ENCODE measurements at regions not wholly inside any gene's neighbourhood (a gene's known extent, or its start where the extent isn't known, plus 50 kb on each side); places are given as distances from the start of the nearest gene placed in this dataset.

- in situ Hi-C loops (cut with HindIII; ENCODE audit: low pct_unique_long_range_greater_than_20kb, low sequenced_read_pairs) = no loop called here
- no peak for DNase-seq (ENCODE audit: low read depth in 1 of 2, low spot score in 1 of 2)
- no peak for TF ChIP-seq JUND (IDR thresholded peaks at IDR 0.05; ENCODE audit: low read depth)
Measured at GRCh38 chr10:118412132-118412760, 70.1 kb upstream of the FAM204A start.

DNA sequence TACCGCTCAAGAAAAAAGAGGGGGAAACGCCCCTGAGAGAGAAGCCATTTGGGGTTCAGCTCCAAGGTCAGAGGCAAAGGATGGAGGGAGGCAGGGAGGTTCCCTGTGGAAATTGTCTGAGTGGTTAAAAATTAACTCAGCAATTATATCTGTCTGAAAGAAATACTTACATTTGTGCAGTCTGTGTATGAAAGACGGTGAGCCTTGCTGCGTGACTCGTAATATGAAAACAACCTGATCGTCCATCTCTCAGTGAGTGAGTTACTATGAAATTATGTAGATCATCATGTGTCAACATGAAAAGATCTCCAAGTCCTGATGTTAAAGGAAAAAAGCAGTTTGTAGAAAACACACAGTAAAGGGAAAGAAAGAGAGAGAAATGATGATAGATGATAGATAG, 67.2 kb upstream of the FAM204A start:
- in situ Hi-C loops (cut with HindIII; ENCODE audit: low pct_unique_long_range_greater_than_20kb, low sequenced_read_pairs) = no loop called here
- TF ChIP-seq JUND (IDR thresholded peaks at IDR 0.05; ENCODE audit: low read depth) = no peak

GRCh38 chr10:118408181-118408580, 66.1 kb upstream of the FAM204A start:
- in situ Hi-C loops (cut with HindIII; ENCODE audit: low pct_unique_long_range_greater_than_20kb, low sequenced_read_pairs) = no loop called here
- DNase-seq (ENCODE audit: low read depth in 1 of 2, low spot score in 1 of 2) = no peak

More for the DNA sequence above, 67.2 kb upstream of the FAM204A start:
- DNase-seq (ENCODE audit: low read depth in 1 of 2, low spot score in 1 of 2) = no peak

GRCh38 chr10:118407777-118408176, 65.7 kb upstream of the FAM204A start:
- in situ Hi-C loops (cut with HindIII; ENCODE audit: low pct_unique_long_range_greater_than_20kb, low sequenced_read_pairs) = no loop called here
- no peak for DNase-seq (ENCODE audit: low read depth in 1 of 2, low spot score in 1 of 2)
- no peak for TF ChIP-seq JUND (IDR thresholded peaks at IDR 0.05; ENCODE audit: low read depth)

More at GRCh38 chr10:118408181-118408580, 66.1 kb upstream of the FAM204A start:
- TF ChIP-seq JUND (IDR thresholded peaks at IDR 0.05; ENCODE audit: low read depth) = no peak

- DNase-seq (ENCODE audit: low read depth in 1 of 2, low spot score in 1 of 2) = no peak
- in situ Hi-C loops (cut with HindIII; ENCODE audit: low pct_unique_long_range_greater_than_20kb, low sequenced_read_pairs) = no loop called here
- no peak for TF ChIP-seq JUND (IDR thresholded peaks at IDR 0.05; ENCODE audit: low read depth)
Measured at GRCh38 chr10:118407026-118407425, 64.9 kb upstream of the FAM204A start.

GRCh38 chr10:118405928-118406327, 63.8 kb upstream of the FAM204A start:
- DNase-seq (ENCODE audit: low read depth in 1 of 2, low spot score in 1 of 2) = no peak
- TF ChIP-seq JUND (IDR thresholded peaks at IDR 0.05; ENCODE audit: low read depth) = no peak
- in situ Hi-C loops (cut with HindIII; ENCODE audit: low pct_unique_long_range_greater_than_20kb, low sequenced_read_pairs) = no loop called here

DNA sequence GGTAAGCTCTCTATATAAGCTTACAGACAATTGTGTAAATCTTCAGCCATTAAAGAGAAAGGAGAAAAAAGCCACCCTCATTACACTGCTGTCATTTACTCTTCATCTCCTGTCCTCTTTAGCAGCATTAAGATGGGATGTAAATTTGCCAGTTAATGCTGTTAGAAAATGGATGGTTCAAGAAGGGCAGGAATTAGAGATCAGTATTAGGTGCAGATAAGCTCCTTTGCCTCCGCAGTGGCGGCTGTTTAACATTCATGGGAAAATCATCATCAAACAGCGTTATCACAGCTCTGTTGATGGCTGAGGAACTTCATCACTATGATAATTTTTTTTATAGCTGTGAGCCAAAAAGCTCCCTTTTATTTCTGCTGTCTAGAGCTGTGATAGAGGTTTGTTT, 61.8 kb upstream of the FAM204A start:
- DNase-seq (ENCODE audit: low read depth in 1 of 2, low spot score in 1 of 2) = no peak
- in situ Hi-C loops (cut with HindIII; ENCODE audit: low pct_unique_long_range_greater_than_20kb, low sequenced_read_pairs) = no loop called here

DNA sequence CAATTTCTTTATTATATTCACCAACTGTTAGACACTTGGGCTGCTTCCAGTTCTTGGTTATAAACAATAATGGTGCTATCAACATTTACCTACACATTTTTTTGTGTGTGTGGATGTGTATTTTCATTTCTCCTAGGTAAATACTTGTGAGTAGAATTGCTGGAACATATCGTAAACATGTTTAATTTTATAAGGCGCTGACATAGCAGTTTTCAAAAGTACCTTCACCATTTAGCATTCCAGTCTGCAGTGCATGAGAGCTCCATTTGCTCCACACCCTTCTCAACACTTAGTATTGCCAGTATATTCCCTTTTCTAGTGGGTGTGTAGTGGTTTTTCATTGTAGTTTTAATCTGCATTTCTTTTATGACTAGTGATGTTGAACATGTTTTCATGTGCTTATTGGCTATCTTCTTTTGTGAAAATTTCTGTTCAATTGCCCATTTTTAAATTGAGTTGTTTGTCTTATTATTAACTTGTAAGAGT, 59.6 kb upstream of the FAM204A start:
- no peak for TF ChIP-seq JUND (IDR thresholded peaks at IDR 0.05; ENCODE audit: low read depth)
- in situ Hi-C loops (cut with HindIII; ENCODE audit: low pct_unique_long_range_greater_than_20kb, low sequenced_read_pairs) = no loop called here
- DNase-seq (ENCODE audit: low read depth in 1 of 2, low spot score in 1 of 2) = no peak

More for the DNA sequence above, 61.8 kb upstream of the FAM204A start:
- TF ChIP-seq JUND (IDR thresholded peaks at IDR 0.05; ENCODE audit: low read depth) = no peak

DNA sequence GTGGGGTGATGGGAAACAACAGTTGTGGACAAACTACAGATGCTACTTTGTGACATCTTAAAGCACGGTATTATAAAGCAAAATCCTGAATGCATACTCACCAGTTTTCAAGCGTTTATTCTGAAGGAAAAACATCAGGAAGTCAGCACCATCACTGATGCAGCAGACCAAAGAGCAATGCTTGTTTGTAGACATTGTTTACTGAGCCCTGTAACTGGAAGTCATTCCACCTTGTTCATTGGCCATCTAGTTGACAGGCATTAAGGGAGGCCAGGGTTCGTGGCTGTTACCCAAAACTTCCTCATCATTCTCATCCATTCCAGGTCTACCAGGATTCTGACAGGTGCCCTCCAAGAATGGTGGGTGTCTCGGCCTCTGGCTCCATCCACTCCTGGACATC, 55.3 kb upstream of the FAM204A start:
- in situ Hi-C loops (cut with HindIII; ENCODE audit: low pct_unique_long_range_greater_than_20kb, low sequenced_read_pairs) = no loop called here
- DNase-seq (ENCODE audit: low read depth in 1 of 2, low spot score in 1 of 2) = no peak
- TF ChIP-seq JUND (IDR thresholded peaks at IDR 0.05; ENCODE audit: low read depth) = no peak

DNA sequence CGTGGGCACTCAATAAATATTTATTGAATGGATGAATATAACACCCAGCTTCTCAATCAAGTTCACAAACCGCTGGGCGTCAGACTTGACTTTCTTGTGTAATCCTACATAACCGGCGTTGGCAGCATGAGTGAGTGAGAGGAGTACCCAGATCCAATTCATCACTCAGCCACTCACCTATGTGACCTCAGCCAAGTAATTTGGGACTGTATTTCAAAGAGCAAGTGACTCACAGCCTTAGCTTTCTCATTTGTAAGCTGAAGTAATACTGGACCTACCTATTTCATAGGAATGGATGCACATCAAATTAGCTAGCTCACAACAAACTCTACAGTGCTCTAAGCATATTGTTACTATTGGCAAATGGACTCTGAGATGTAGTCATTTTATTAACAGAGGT, 53.8 kb upstream of the FAM204A start:
- in situ Hi-C loops (cut with HindIII; ENCODE audit: low pct_unique_long_range_greater_than_20kb, low sequenced_read_pairs) = no loop called here
- DNase-seq (ENCODE audit: low read depth in 1 of 2, low spot score in 1 of 2) = no peak
- TF ChIP-seq JUND (IDR thresholded peaks at IDR 0.05; ENCODE audit: low read depth) = no peak

GRCh38 chr10:118394301-118395200, 52.4 kb upstream of the FAM204A start:
- TF ChIP-seq JUND (IDR thresholded peaks at IDR 0.05; ENCODE audit: low read depth) = no peak
- in situ Hi-C loops (cut with HindIII; ENCODE audit: low pct_unique_long_range_greater_than_20kb, low sequenced_read_pairs) = no loop called here
- no peak for DNase-seq (ENCODE audit: low read depth in 1 of 2, low spot score in 1 of 2)

GRCh38 chr10:118392761-118393160, 50.6 kb upstream of the FAM204A start:
- DNase-seq (ENCODE audit: low read depth in 1 of 2, low spot score in 1 of 2) = no peak
- no peak for TF ChIP-seq JUND (IDR thresholded peaks at IDR 0.05; ENCODE audit: low read depth)
- in situ Hi-C loops (cut with HindIII; ENCODE audit: low pct_unique_long_range_greater_than_20kb, low sequenced_read_pairs) = no loop called here
